ENCODE measurements at regions not wholly inside any gene's neighbourhood (a gene's known extent, or its start where the extent isn't known, plus 50 kb on each side); places are given as distances from the start of the nearest gene placed in this dataset.
A peak's percentile ranks its signal among the peaks of the same experiment; 100 is the strongest.
"Not testable (repeated sequence)": the region's sequence is repeated elsewhere in the genome, so short reads cannot be mapped to it uniquely, and the experiment has no call there.

GRCh38 chrX:148080593-148080992 lies 99.5 kb downstream of the FMR1NB start:
- no peak for DNase-seq (ENCODE audit: low spot score)

GRCh38 chrX:148084611-148085010 lies 103.5 kb downstream of the FMR1NB start:
- no peak for DNase-seq (ENCODE audit: low spot score)

- no peak for DNase-seq (ENCODE audit: low spot score)
These were observed 139.0 kb downstream of the FMR1NB start for GRCh38 chrX:148120151-148120550.

- DNase-seq (ENCODE audit: low spot score), result no peak
These were observed 140.0 kb downstream of the FMR1NB start for GRCh38 chrX:148120999-148121623.

GRCh38 chrX:148128872-148129505 lies 147.9 kb downstream of the FMR1NB start:
- DNase-seq (ENCODE audit: low spot score), result not testable (repeated sequence)

- peak; percentile 64 for DNase-seq (ENCODE audit: low spot score)
These were observed 152.1 kb downstream of the FMR1NB start for GRCh38 chrX:148133105-148133725.

GRCh38 chrX:148134578-148134977 lies 153.4 kb downstream of the FMR1NB start:
- no peak for DNase-seq (ENCODE audit: low spot score)

GRCh38 chrX:148135738-148136137 lies 154.6 kb downstream of the FMR1NB start:
- DNase-seq (ENCODE audit: low spot score), result no peak

- no peak for DNase-seq (ENCODE audit: low spot score)
These were observed 165.0 kb downstream of the FMR1NB start for GRCh38 chrX:148146121-148146520.

GRCh38 chrX:148156986-148157385 lies 175.8 kb downstream of the FMR1NB start:
- no peak for DNase-seq (ENCODE audit: low spot score)

GRCh38 chrX:148159796-148160195 lies 178.7 kb downstream of the FMR1NB start:
- no peak for DNase-seq (ENCODE audit: low spot score)

- peak; percentile 51 for DNase-seq (ENCODE audit: low spot score)
These were observed 180.6 kb downstream of the FMR1NB start for GRCh38 chrX:148161701-148162100.

GRCh38 chrX:148185631-148186030 lies 204.5 kb downstream of the FMR1NB start:
- peak; percentile 24 for DNase-seq (ENCODE audit: low spot score)

- no peak for DNase-seq (ENCODE audit: low spot score)
These were observed 211.4 kb downstream of the FMR1NB start for GRCh38 chrX:148192547-148192946.

- no peak for DNase-seq (ENCODE audit: low spot score)
These were observed 212.6 kb downstream of the FMR1NB start for GRCh38 chrX:148193759-148194158.

GRCh38 chrX:148203531-148203930 lies 222.4 kb downstream of the FMR1NB start:
- DNase-seq (ENCODE audit: low spot score), result no peak

- DNase-seq (ENCODE audit: low spot score), result no peak
These were observed 223.1 kb downstream of the FMR1NB start for GRCh38 chrX:148204195-148204594.

GRCh38 chrX:148214786-148215185 lies 233.6 kb downstream of the FMR1NB start:
- no peak for DNase-seq (ENCODE audit: low spot score)

GRCh38 chrX:148215726-148216125 lies 234.6 kb downstream of the FMR1NB start:
- no peak for DNase-seq (ENCODE audit: low spot score)

- no peak for DNase-seq (ENCODE audit: low spot score)
These were observed 242.2 kb downstream of the FMR1NB start for GRCh38 chrX:148223361-148223760.

- DNase-seq (ENCODE audit: low spot score), result no peak
These were observed 247.4 kb downstream of the FMR1NB start for GRCh38 chrX:148228521-148228920.

- no peak for DNase-seq (ENCODE audit: low spot score)
These were observed 248.7 kb downstream of the FMR1NB start for GRCh38 chrX:148229801-148230303.

- no peak for DNase-seq (ENCODE audit: low spot score)
These were observed 240.4 kb upstream of the AFF2 start for GRCh38 chrX:148259990-148260389.

All from cerebellar cortex (tissue), 1 donor.